ENCODE measurements at regions not wholly inside any gene's neighbourhood (a gene's known extent, or its start where the extent isn't known, plus 50 kb on each side); places are given as distances from the start of the nearest gene placed in this dataset.
A peak's percentile ranks its signal among the peaks of the same experiment; 100 is the strongest.

DNA sequence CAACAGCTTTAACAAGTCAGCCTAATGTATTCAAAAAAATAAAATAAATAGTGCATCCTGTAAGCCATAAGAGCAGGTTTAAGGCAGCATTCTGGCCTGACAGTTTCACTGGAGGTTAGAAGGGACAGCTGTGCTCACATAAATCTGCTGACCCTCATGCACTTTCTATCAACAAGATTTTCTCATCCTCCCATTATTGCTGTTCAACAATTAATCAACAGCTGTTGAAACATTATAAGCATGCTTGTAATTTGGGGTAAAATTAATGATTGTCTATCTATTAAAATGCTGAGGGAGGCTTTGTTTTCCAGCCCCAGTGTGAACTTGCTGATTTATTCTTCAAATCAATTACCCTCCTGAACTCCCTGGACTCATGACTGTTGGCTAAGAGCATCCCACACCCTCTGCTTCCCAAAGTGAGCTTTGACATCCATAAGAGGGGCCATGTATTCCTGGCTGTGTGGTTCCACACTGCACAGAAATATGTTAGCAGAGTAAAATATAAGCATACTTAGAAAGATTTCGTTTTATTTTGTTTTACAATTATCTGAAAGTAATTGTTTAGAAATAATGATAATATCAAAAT is 492.4 kb downstream of the EFNB2 start:
- no peak for DNase-seq (ENCODE audit: low read depth)

- no peak for DNase-seq (ENCODE audit: low read depth)
Measured at GRCh38 chr13:106041445-106041844, 494.0 kb downstream of the EFNB2 start.

DNA sequence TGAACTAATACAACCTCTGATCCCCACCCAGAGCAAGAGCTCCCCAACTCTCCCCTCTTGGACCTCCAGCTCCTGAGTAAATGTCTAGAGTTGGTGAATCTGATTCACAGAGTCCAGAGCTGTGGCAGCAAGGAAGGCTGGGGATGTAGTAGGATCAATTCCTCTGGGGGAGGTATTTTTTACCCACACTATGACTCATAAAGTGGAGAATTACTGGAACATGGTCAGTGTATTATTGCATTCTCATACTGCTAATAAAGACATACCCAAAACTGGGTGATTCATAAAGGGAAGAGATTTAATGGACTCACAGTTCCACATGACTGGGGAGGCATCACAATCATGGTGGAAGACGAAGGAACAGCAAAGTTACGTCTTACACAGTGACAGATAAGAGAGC is 496.7 kb downstream of the EFNB2 start:
- no peak for DNase-seq (ENCODE audit: low read depth)

DNA sequence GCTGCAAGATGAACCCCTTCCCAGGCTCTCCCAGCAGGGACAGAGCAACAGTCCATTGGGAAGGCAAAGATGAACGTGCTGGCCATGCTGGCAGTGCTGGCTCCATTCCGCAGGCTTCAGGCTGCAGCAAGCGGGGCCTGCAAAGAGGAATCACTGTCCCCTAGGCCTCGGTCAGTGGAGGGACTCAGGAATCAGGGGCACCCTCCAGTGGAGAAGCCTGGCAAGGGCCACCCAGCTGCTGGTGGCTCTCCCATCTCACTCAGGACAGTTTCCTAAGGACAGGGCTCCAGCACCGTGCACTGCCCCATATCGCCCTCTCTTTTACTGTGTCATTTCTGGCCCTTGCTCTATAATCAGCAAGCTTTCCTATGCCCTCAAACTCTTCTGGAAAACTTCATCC is 498.6 kb downstream of the EFNB2 start:
- no peak for DNase-seq (ENCODE audit: low read depth)

DNA sequence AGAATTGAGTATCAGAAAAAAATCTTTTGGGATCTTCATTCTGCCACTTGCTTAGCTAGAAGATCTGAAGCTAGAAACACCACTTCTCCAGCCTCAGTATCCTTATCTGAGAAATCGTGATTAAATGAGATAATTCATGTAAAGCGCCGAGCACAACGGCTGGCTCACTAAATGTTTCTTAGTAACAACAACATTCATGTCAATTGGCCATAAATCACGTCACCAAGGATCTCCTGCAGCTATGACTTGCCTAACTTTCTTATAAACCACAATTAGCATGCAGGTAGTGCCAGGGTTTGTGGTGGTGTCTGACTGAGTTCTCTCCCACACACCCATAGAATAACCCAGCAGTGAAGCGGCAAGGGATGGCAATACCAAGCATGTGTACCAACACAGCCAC is 501.3 kb downstream of the EFNB2 start:
- no peak for DNase-seq (ENCODE audit: low read depth)

DNA sequence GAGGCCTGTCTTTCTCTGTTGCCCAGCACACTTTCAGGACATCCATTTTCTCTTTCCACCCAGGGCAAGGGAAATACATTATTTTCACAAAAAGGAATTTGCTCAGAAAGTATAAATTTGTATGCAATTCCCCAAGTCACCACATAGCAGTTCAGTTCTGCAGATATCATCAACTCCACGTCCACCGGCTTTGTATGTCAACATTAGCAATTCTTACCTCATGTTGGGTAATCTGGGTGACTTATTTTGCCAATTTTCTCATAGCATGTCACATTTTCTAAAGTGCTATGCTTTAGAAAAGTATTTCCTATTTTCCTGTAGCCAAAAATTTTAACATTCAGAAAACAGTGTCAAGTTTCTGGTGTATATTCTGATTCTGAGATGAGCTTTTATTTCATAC is 501.8 kb downstream of the EFNB2 start:
- DNase-seq (ENCODE audit: low read depth): peak; percentile 22

DNA sequence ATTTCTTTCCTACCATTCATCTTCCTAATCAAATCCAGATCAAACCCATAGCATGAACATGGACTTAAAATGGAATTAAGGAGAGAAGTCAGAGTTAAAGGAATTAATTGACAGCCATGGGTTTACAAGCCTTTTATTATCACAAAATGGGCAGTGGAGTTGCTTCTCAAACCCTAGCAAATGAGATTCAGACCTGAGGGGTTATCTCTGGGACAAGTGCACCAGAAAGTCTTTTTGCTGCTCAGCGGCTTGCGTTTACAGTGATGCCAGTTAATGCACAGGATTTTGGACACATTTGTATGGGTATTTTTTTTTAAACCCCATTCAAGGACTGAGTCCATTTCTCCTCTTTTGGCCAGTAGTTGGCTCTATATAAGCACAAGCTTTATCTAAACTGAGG is 503.0 kb downstream of the EFNB2 start:
- no peak for DNase-seq (ENCODE audit: low read depth)

- DNase-seq (ENCODE audit: low read depth): no peak
Measured at GRCh38 chr13:106029676-106030290, 505.7 kb downstream of the EFNB2 start.

- DNase-seq (ENCODE audit: low read depth): no peak
Measured at GRCh38 chr13:106028911-106029310, 506.6 kb downstream of the EFNB2 start.

DNA sequence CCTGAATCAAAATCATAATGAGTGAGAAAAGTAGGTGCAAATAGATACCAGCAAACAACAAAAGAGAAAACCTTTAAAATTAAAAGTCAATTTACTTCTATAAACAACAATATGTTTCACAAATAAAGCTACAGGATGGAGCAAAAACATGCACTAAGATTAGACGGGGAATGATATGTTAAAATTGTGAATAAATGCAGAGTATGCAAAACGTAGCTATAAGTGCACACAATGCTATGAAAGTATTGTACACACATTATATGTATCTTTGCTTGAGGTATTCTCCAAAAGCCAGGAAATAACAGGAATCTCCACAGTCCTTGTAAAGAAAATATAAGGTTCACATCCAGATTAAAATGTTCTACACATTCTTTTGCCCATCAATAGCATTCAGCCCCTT is 523.9 kb downstream of the EFNB2 start:
- no peak for DNase-seq (ENCODE audit: low read depth)

- DNase-seq (ENCODE audit: low read depth): no peak
Measured at GRCh38 chr13:106010836-106011235, 524.6 kb downstream of the EFNB2 start.

- DNase-seq (ENCODE audit: low read depth): no peak
Measured at GRCh38 chr13:106008540-106008939, 526.9 kb downstream of the EFNB2 start.

GRCh38 chr13:106007156-106007555 is 528.3 kb downstream of the EFNB2 start:
- no peak for DNase-seq (ENCODE audit: low read depth)

- DNase-seq (ENCODE audit: low read depth): no peak
Measured at GRCh38 chr13:106003651-106004050, 531.8 kb downstream of the EFNB2 start.

DNA sequence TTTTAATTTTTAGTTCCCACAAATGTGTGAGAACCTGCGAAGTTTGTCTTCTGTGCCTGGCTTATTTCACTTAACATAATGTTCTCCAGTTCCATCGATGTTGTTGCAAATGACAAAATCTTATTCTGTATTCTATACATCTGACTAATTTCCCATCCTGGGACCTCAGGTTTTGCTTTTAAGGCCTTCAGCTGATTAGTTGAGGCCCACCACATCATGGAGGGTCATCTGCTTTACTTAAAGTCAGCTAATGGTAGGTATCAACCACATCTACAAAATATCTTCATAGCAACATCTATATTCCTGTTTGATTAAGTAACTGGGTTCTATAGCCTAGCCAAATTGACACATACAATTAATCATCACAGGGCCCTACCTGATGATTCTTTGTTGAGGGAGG is 534.0 kb downstream of the EFNB2 start:
- DNase-seq (ENCODE audit: low read depth): no peak

DNA sequence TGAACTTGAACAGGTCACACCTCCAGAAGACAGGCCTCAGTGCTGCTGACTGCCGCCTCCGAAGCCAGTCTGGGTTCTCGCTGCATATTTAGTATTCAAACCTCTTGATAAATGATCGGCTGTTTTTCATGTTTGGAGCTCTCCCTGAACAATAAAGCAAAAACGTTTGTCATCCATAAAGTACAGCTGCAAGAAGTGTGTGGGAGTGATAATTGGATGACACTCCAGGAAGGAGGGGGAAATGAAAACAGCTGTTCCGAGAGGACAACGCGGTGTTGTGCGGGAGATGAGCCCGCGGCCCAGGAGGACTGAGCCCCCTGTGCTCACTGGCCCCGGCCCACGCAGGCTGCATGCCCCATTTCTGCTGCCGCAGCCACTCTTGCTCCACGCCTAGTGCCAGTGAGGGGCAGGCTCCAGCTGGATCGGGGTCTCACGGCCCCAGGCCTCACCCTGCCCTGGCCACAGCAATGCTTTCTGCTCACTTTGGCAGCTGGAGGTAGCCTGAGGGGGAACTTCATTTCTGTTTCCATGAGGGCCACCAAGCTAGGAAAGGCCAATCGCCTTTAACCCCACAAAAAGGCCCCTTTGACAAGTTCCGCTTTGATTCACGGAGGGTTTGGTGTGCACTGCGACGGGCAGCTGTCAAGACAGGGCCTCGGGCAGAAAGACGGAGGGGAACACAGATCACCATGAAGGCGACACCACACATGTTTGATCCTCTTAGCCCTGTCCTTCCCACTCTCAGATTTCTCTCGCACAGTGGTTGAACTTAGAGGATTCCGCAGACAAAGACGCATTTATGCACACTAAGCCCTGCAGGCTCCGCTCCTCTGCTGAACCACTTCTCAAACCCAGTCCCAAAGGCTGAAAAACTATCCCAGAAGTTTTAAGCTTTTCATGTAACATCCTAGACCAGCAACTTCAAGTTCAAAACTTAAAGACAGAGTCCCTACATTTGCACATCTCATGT is 537.6 kb downstream of the EFNB2 start:
- DNase-seq (ENCODE audit: low read depth): peak; percentile 43

DNA sequence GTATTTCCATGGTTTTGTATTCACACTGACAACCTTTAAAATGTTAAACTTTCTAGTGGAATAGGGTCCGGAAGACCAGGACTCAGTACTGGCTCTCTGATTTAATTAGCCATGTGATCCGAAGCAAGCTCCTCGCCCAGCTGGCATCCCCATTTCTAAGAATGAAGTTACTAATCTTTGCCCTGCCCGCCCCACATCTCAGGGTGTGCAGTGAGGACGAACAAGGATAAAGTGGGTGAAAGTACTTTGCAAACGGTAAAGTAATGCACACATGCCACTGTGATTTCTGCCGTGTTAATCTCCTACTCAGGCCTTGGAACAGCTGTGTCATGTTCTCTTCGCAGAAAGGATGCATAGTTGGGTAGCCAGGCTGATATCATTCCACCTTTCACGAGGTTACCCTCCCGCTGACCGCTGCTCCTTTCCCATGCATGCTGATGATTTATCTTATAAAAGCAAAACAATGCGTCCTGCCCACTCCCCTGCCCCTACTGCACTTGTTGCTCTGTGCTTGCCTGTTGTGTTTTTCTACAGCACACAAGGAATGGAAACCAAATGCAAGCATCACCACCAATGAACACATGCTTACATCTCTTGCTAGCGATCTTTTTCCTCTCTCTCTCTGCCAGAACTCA is 539.0 kb downstream of the EFNB2 start:
- no peak for DNase-seq (ENCODE audit: low read depth)

GRCh38 chr13:105994340-105994739 is 541.1 kb downstream of the EFNB2 start:
- DNase-seq (ENCODE audit: low read depth): no peak

- DNase-seq (ENCODE audit: low read depth): no peak
Measured at GRCh38 chr13:105991622-105992277, 543.7 kb downstream of the EFNB2 start.

DNA sequence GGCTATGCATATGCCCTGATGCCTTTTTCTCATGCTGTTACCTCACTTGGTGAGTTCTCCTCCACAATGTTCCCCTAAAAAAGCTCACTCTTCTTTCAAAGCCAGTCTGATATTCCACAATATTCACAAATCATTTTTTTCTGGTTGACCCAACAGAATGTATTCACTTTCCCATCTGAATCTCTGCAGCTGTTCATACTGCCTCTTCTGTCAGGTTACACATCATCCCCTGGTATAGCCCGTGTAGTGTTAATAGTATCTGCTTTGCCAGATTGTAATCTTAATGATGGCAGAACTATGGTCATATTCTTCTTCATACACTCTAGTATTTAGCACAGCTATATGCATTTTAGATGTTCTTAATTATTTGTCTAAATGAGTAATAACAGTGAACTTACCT is 544.3 kb downstream of the EFNB2 start:
- DNase-seq (ENCODE audit: low read depth): no peak

DNA sequence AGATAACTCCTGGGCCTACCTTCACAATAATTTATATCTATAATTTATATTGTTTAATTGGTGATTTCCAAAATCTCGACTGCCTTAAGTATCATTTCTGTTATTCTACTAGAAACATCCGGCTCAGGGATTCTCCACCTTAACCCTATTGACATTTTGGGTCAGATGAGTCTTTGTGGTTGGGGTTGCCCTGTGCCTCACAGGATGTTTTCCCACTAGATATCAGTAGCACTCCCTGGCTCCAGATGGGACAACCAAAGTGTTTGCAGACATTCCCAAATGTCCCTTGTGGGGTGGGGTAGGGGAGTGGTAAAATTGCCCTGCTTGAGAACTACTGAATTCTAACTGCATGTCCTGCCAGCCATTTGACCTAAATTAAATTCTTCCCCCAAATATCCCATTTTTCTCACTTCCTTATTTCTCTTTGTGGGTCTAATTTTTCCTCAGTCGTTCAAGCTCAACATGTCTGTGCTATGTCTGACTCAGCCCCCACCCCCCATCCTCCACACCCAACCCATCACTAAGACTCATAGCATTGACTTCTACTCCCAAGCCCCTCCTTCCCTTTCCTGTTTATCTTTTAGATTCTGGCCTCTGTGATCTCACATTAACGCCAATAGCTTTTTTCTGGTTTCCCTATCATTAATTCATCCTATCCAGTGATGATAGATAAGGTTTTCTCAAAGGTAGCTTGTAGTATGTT is 545.1 kb downstream of the EFNB2 start:
- DNase-seq (ENCODE audit: low read depth): no peak

Data from forelimb muscle (tissue), 1 donor.